ENCODE measurements at regions not wholly inside any gene's neighbourhood (a gene's known extent, or its start where the extent isn't known, plus 50 kb on each side); places are given as distances from the start of the nearest gene placed in this dataset.

DNA sequence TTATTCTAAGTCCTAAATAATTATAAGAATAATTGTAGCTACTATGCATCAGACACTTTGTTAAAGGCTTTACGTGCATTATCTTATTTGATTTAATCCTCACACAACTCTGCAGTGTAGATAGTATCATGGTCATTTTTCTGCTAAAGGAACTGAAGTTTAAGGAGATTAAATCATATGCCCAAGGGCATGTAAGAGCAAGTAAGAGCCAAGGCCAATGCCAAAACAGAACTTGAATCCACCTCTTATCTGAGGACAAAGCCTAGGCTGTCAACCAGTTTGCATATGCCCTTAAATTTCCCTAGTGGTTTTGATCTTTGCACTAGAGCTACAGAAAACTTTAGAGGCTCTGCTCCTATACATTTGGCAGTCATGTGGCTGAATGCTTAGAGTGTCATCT, 65.6 kb upstream of the OR5AK2 start:
- TF ChIP-seq, protein P1, sequence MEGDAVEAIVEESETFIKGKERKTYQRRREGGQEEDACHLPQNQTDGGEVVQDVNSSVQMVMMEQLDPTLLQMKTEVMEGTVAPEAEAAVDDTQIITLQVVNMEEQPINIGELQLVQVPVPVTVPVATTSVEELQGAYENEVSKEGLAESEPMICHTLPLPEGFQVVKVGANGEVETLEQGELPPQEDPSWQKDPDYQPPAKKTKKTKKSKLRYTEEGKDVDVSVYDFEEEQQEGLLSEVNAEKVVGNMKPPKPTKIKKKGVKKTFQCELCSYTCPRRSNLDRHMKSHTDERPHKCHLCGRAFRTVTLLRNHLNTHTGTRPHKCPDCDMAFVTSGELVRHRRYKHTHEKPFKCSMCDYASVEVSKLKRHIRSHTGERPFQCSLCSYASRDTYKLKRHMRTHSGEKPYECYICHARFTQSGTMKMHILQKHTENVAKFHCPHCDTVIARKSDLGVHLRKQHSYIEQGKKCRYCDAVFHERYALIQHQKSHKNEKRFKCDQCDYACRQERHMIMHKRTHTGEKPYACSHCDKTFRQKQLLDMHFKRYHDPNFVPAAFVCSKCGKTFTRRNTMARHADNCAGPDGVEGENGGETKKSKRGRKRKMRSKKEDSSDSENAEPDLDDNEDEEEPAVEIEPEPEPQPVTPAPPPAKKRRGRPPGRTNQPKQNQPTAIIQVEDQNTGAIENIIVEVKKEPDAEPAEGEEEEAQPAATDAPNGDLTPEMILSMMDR (optimal IDR thresholded peaks at IDR 0.05 in 1 of 3, IDR thresholded peaks at IDR 0.05 in 1 of 3, conservative IDR thresholded peaks at IDR 0.05 in 1 of 3; ENCODE audit: extremely low read depth in 1 of 3, insufficient read depth in 2 of 3, low read length in 3 of 3): no peak
- TF ChIP-seq EZH2 (IDR thresholded peaks at IDR 0.05; ENCODE audit: low read length): no peak

All from keratinocyte (primary cell).